AG08396 (cell line): ENCODE measurements at regions not wholly inside any gene's neighbourhood (a gene's known extent, or its start where the extent isn't known, plus 50 kb on each side); places are given as distances from the start of the nearest gene placed in this dataset.

ENCODE experiments used
- DNase-seq: peaks from one replicate; pipeline ENCODE4 v3.0.0; 2012; ENCODE audit warnings: low spot score, mixed read lengths

DNA sequence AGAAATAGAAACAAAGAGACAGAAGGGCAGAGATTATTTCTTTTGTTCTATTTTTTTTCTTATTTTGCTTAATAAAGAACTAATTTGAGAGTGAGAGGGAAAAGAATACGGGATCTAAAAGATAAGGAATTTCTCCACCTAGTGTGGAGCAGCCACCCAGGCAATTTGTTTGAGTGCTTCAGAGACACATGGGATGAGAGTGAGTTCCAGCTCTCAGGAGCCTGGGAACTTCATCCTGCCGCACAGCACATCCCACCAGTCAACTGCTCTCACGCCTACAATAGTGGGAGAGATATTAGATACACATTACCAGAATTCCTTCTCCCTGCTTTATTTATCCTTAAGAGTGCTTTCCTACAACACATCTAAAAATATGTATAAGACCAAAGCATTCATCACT, 946.4 kb downstream of the PDHA2 start:
- DNase-seq, result no peak

DNA sequence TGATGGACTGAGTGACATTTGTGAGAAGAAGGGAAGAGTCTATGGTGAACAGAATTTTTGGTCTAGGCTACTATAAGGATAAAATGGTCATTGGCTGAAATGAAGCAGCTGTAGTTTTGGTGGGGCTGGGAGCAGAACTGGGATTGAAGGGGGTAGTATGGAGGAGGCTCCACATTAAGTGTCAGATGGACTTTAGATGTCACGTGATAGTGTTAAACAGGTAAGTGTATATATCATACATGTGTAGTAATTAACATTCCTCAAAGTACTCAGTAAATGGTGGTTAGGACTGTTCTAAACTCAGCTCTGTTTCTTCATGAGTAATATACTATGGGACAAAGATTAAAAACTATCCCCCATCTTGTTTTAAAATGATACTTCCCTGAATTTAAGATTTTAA, 947.9 kb downstream of the PDHA2 start:
- no peak for DNase-seq

DNA sequence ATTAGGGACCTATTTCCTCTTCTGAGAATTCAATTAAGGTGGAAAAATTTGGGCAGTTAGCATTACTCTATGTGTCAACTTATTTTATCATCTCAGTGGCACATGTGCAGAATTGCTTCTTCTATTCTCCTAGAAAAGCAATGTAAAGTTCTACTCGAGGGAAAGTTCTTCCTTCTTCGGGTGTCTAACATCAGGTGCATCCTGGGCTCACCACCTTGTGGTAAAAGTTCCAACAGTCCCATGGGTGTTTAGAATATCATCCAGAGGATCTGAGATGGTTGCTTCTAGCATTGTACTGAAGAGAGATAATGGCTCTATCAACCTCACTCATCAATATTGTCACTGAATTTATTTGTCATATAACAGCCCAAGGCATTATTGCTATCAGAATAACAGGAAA, 969.7 kb downstream of the PDHA2 start:
- DNase-seq, result no peak

DNA sequence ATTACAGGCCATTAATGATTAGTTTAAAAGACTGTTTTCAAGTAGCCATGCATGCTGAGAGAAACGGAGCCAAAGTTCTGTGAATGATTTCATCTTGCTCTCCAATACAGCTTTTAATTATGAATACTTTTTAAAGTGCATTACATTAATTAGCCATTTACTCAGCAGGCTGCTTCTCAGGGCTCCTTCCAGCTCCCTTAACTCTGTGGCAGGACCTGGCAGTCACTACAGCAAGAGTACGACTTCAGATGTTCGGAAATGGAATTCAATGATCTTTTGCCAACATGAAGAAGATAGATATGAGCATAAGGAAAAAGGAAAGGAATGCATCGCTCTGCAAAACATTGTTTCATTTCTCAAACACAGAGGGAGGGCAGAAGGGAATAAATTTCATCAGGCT, 987.2 kb downstream of the PDHA2 start:
- DNase-seq, result no peak

DNA sequence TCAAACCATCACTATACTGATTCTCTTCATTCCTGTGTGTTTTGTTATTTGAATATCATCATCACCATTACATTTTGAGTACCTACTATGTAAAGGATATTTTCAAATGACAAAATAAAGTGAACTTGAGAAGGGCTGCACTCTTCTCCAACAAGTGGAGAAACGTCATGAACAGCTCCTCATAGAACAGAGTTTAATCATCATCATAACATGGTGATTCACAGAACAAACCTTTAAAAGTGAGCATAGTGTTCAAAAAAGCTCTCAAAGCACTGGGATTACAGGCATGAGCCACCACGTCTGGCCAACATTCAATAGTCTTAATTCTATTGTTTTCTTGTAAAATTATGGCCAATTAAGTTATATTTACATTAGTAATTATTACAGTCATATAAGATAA, 993.9 kb downstream of the PDHA2 start:
- DNase-seq, result no peak

DNA sequence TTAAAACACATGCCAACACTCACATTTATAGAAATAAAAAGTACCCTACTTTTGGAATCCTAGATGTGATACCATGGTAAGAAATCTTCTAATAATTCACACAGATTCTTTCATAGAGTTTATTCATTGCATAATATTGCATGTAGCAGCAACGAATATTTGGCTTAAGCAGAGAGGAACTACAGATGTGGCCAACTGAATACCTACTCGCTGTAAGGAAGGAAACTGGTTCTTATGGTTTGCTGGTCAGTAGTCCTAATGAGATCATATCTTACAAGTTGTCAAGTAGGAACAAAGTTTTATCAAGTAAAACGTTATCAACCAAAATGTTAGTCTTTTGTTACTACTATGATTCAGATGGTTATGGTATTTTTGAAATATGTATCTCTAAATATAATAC, 996.1 kb downstream of the PDHA2 start:
- no peak for DNase-seq

DNA sequence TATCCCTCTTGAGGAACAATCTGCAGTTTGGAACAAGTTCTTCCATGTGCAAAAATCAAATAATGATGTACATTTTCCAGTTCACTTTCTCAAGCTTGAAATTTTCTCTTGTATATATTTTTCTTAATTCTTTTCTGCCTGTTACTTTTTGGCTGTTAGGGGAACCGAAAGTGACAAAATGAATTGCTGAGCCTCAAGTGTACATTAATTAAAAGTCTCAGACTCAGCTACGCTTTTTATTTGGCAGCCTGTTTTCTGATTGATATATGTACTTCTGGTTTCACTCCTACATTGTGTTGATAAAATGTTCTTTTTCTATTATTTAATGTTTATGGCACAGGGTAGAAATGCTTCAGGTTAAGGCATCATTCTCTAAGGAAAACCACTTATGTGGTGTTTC, 999.5 kb downstream of the PDHA2 start:
- no peak for DNase-seq

DNA sequence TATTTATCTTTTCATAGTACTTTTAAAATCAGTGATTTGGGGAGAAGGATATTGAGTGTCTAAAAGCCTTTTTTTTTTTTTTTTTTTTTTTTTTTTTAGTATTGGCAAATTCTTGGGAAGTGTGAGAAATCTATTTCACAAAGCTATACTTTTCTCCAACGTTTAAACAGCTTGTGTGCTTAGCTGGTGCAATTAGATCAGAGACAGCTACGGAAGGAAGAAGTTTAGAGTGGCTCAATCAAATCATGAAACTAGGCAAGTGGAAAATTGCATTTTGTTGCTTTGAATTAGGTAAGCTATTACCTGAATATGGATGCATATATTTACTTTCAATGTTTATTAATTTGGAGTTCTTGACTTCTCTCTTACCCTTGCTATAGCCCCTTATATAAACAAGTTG, 1001.9 kb downstream of the PDHA2 start:
- DNase-seq, result no peak

DNA sequence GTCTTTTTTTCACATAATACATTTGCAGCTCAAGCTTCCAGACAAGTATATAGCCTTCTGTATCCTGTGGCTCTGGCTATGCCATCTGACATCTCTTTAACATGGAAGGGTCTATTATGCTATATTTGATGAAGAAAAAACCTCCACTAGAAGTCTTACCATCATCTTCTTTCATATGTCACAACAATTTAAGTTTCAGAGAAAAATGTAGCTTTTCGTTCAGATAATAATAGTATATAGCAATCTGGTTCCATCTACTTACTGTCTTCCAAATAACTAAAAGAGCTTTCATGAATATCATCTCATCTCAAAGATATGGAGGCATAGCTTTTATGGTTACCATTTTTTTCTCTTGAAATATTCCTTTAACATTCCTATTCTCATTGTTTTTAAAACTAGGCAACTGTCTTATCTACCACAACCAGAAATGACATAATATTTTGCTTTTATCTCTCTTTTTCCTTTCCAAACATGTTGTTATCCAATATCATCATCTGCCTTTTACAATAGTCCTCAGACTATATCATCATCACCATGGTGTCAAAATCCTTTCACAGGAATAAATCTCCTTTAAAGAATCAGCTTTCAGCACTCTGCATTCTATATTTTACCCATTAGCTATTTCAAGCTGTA, 1005.1 kb downstream of the PDHA2 start:
- no peak for DNase-seq

DNA sequence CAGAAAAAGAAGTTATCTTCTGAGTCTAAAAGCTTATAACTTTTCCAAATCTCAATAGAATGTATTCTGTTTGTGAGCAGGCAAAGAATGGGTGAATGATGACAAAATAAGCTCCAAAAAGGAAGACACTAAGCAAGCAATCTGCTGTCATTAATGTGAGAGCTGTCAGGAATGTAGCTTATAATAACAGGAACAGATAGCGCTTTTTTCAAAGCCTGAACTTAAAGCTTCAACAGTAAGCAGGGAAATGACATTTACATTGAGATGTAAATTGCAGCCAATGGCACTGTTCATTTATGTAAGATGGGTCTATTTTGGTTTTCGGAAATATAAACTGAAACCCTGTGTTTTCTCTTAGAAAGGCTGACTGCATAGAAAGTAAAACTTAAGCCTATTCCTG, 1005.9 kb downstream of the PDHA2 start:
- DNase-seq, result no peak

DNA sequence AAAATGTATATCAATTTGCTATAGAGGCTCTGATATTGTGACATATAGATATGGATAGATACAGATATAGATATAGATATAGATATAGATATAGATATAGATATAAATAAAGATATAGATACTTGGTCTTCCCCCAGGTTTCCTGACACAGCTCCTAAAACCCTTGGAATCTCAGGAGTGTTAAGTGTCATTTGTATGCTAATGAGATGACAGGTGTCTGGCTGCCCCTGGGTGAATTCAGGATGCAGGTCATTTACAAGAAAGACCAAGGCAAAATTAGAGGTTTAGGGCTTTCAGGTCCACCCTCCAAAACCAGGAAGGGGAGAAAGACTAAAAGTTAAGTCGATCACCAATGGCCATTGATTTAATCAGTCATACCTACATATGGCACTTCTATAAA, 1034.8 kb downstream of the PDHA2 start:
- DNase-seq, result no peak

DNA sequence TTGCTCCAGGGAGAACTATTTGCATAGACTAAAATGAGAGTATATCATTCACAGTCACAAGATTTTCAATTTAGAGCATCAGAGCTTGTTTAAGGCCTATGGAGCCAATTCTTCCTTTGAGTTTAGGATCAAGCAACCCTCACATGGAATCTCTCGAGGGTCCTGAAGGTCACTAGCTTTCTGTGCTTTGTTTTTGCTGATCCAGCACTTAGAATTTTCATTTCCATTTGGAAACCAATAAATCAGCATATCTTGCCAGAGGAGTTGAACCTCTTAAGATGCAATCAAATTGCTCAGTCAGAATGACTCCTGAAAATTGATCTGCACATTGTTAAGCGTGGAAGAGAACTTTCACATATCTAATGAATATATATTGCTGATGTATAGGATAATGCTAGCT, 1039.6 kb downstream of the PDHA2 start:
- no peak for DNase-seq

DNA sequence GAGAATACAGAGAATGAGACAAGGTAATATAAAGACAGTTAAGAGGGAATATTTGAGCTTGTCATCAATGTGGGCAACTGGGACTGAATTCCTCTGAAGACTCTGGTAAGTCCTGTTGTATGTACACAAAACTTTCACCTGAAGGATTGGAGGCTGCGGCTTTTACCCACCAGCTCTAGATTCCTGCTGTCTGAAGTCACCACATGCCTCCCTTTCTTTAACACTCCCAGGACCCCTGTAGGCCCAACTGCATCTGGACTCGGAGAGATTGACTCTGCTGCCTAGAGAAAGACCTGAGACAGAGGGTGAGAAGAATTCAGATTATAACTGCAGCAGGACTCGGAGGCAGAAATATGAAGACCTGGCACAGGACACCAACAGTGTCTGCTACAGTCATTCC, 1048.0 kb downstream of the PDHA2 start:
- no peak for DNase-seq

DNA sequence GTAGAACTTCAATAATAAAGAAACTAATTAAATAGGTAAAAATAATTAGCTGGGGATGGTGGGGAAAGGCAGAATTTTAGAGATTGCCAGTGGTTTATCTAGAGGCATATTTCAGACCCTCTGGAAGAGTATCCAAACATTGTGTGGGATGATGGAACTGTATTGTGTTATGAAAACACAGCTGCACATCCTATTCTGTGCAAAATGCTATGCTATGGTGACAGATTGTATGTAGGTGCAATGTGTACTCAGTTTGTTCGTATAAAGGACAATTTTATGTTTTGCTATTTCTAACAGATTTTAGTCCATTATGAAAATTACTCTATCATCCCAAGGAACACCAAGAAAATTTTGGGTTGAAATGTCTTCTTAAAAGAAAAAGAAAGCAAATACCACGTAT, 1054.7 kb downstream of the PDHA2 start:
- DNase-seq, result no peak

DNA sequence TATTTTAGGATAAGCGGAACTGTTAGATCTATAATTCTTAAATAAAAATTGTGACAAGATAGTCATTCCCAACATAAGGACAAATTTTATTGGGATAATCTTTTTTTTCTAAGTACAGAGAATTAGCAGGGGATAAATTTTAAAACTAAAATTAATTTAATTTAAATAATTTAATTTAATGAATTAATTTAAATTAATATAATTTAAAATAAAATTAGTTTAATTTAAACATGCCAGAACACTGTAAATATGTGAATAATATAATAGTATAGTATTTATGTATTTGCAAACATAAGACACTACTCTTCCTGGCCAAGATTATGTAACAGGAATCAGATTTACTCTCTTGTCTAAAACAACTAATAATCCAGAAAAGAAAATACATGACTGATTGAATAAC, 1055.9 kb downstream of the PDHA2 start:
- DNase-seq, result no peak

DNA sequence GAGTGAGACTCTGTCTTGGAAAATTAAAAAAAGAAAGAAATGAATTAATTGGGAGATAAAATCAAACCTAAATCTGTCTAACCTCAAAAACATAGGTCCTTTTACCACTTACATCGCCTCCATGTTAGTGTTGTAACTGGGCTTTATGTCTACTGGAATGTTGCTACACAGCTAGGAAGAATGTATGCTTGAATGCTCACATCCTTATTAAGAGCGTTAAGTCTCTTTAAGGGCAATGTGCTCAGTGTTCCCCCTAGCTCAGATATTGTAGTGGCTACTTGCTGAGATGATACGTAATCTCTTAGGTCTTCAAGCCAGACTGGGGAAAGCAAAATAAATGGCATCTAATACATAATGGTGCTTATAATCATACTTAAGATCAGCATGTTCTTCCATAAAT, 1072.8 kb downstream of the PDHA2 start:
- no peak for DNase-seq

DNA sequence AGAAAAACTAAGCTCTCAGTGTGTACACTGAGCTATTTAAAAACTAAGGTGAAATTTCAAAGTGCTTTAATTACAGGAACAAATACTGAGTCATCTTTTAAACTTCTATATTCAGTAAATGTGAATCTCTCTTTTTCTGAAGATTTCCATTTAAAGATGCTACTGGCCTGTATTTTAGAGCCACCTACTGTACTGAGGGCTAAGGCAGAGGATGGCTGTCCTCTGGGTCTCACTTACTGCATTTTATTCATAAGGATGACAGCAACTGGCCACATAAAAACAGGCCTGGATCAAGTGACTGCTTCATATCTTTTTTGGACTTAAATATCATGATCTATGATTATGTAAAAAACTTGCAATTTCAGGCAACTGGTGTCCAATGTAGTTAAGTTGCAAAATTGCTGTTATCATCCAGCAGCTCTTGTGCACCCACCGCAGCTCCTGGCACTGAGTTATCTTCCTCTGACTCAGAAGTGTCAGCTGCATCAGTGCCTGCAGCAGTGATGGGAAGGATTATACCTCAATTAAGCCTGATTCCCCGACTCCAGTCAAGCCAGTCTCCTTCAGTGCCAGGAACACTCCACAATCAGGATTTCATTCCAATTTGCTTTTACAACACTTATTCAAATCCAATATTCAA, 1073.7 kb downstream of the PDHA2 start:
- DNase-seq, result no peak

DNA sequence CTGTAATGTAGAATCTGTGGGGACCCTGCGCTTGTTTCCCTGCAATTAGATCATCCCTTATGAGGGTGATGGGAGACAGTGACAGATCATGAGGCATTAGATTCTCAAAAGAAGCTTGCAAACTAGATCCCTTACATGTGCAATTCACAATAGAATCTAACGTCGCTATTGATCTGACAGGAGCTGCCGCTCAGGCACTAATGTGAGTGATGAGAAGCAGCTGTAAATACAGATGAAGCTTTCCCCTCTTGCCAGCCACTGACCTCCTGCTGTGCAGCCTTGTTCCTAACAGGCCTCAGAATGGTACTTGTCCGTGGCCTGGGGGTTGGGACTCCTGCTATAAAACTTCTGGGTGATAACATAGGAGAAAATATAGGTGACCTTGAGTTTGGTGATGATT, 1076.8 kb downstream of the PDHA2 start:
- no peak for DNase-seq

DNA sequence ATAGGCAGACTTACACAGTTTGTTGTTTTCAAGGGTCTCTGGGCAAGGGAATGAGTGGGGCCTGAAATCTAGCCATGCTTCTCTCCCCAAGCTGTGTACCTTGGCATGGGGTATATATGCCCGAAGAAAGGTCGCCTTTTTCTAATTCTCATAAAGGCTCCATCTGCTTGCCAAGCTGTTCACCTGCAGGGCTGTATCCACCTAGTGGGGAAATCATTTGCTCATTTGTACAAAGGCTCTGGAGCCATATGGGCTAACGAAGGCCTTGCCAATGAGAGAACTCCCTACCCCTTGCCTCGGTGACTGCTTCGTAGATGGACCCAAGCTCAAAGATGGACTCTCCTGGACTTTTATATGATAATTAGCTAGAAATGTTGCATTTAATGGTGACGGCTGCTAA, 1097.0 kb downstream of the PDHA2 start:
- no peak for DNase-seq

DNA sequence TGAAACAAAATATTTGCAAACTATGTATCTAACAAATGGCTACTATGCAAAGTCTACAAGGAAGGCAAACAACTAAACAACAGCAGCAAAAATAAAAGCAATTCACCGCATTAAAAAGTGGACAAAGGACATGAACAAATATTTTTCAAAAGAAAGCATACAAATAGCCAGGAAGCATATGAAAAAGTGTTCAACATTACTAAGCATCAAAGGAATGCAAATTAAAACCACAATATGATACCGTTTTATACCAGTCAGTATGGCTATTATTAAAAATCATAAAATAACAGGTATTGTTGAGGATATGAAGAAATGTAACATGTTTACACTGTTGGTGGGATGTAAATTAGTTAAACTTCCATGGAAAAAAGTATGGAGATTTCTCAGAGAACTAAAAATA, 1106.7 kb downstream of the PDHA2 start:
- DNase-seq, result no peak

DNA sequence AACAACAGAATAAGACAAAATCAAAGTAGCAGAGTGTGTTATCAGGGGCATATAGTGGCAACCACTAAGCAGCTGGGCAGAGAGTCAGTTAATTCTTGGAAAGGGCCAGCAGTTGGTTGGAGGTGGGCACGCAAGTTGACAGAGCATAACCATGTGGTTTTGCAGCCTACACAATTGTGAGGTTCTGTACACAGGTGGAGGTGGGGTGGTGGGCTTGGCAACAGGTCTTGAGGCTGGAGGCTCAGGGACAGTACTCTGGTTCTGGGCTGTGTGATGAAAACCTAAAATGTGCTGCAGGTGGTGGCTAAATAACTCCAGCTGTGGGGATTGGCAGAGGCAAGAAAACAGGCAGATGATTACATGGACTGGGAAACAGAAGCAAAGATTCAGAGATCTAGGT, 1112.7 kb downstream of the PDHA2 start:
- DNase-seq, result no peak

DNA sequence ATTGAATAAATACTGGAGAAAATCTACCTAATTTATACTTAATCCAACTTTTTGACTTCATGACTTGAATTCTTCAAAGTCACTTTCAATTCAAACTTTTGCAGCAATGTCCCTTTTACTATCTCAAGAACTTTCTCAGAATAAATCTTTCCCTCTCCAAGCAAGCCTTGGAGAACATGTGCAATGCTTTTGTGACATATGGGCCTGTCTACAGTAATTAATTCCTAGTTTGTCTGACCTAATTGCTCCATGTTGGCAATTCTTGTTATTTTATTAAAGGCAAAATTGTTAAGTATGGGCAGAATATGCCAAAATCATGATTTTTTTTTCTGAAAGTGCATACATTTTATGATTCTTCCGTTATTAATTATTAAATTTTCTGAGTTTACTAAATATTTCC, 1115.3 kb downstream of the PDHA2 start:
- no peak for DNase-seq

DNA sequence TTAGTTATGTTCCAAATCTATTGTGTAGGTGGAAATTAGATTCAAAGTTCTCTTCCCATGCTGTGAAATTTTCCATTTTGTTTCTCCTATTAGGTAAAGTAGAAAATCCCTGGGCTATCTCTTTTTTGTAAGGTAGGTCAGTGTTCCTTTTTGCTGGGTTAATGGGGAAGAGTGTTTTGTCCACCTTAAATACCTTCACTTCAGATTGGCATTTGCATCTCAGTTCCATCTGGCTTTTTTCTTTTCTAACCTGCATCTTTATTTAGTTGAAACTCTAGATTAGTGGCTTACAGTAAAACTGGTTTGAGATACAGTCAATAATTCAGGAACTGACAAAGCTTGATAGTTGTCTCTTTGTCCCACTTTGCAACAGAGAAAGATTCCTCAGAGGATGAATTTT, 1115.8 kb downstream of the PDHA2 start:
- no peak for DNase-seq

DNA sequence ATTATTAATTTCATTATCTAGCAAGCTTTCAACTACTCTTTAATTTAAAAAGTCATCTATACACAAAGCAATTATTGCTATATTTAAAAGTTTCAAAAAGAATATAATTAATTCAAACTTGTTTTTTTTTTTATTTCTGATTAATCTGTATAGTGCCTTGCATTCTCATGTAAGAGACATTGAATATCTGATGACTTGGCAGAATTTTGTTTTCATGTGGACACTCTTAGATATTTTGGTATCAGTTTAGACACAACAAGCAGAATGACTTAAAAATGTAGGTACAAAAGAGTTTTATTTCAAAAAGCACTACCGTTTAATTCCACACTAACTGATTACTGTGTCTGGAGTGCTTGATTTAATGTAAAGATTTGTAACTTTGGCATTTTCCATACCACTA, 1129.6 kb downstream of the PDHA2 start:
- no peak for DNase-seq

DNA sequence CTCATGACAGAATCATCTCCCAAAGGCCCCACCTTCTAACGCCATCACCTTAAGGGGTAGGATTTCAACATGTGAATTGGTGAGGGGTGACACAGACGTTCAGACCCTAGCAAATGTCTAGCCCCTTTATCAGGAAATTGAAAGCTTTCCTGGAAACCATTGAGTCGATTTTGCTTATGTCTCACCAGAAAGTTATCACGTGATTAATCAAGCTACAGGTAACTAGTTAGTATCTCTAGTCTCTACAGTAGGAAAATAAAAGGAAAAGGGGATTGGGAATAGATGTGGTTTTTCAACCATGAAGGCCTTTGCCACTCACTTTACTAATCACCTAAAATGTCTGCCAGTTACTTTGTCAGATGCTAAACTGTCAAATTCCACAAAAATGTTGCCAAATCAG, 1133.0 kb downstream of the PDHA2 start:
- no peak for DNase-seq
